ENCODE measurements at regions not wholly inside any gene's neighbourhood (a gene's known extent, or its start where the extent isn't known, plus 50 kb on each side); places are given as distances from the start of the nearest gene placed in this dataset.
"Not testable (repeated sequence)": the region's sequence is repeated elsewhere in the genome, so short reads cannot be mapped to it uniquely, and the experiment has no call there.

- H3K4me3 Mint-ChIP-seq = no peak overlapping the region
- DNase-seq (no peak), ATAC-seq (ENCODE audit: low read depth) (no peak)
- POLR2A ChIA-PET = no interaction called here
- Histone ChIP-seq H3K79me2 (ENCODE audit: control insufficient read depth, insufficient read depth, low read length) (no peaks in the 10 kb centered on the region), H3K27ac (ENCODE audit: low read length in 2 of 2) (no peak overlapping the region), H3K36me3 (replicated peaks in 1 of 2; ENCODE audit: control extremely low read depth in 1 of 2, control insufficient read depth in 1 of 2, extremely low read depth in 1 of 2, insufficient read depth in 2 of 2, low read length in 1 of 2) (no peaks in the 10 kb centered on the region), H3K9me3 (ENCODE audit: control extremely low read depth in 1 of 3, control insufficient read depth in 2 of 3, insufficient read depth in 1 of 3, low read length in 2 of 3) (no peaks in the 10 kb centered on the region), H3K4me3 (ENCODE audit: control extremely low read depth in 1 of 5, extremely low read depth in 1 of 5, insufficient read depth in 1 of 5, low read depth in 2 of 5, low read length in 4 of 5) (no peak overlapping the region), H3K4me2 (replicated peaks; ENCODE audit: low read depth, low read length, poor library complexity, severe bottlenecking) (no peak overlapping the region), H3K4me1 (ENCODE audit: control insufficient read depth in 2 of 2, insufficient read depth in 2 of 2, low read length in 2 of 2) (no peaks in the 10 kb centered on the region), H2AFZ (ENCODE audit: insufficient read depth, low read depth, low read length, poor library complexity, severe bottlenecking) (no peak overlapping the region), H3K9ac (ENCODE audit: low read length) (no peak overlapping the region), H4K20me1 (ENCODE audit: control insufficient read depth, insufficient read depth, low read length, poor library complexity, severe bottlenecking) (no peaks in the 10 kb centered on the region), H3K27me3 (replicated peaks in 1 of 4; ENCODE audit: control extremely low read depth in 1 of 4, control insufficient read depth in 3 of 4, insufficient read depth in 4 of 4, low read length in 3 of 4) (no peaks in the 10 kb centered on the region)
- no peaks in the 10 kb centered on the region for H3K9me3 Mint-ChIP-seq (ENCODE audit: insufficient read depth)
- intact Hi-C loops (cut with micrococcal nuclease) = no loop called here
- CTCF ChIA-PET = no interaction called here
- no CpG with 5 or more reads among the region's 2 CpGs for WGBS (ENCODE audit: insufficient coverage)
- TF ChIP-seq CTCF (IDR thresholded peaks at IDR 0.05) (no peak), EZH2 (IDR thresholded peaks at IDR 0.05; ENCODE audit: borderline replicate concordance, insufficient read depth, low read depth, low read length, poor library complexity, severe bottlenecking) (no peak)
- H3K27me3 Mint-ChIP-seq = no peaks in the 10 kb centered on the region
- no peaks in the 10 kb centered on the region for H3K4me1 Mint-ChIP-seq
- H3K27ac Mint-ChIP-seq = no peak overlapping the region
Measured at GRCh38 chr4:104015680-104016079, 295.9 kb upstream of the TACR3 start.

GRCh38 chr4:104010722-104011121 is 290.9 kb upstream of the TACR3 start:
- H3K9ac ChIP-seq (ENCODE audit: low read length) = no peak overlapping the region
- no peak overlapping the region for H2AFZ ChIP-seq (ENCODE audit: insufficient read depth, low read depth, low read length, poor library complexity, severe bottlenecking)
- H3K27me3 Mint-ChIP-seq = no peaks in the 10 kb centered on the region
- no peak overlapping the region for H3K4me3 Mint-ChIP-seq
- DNase-seq = no peak
- TF ChIP-seq CTCF (IDR thresholded peaks at IDR 0.05) (no peak), EZH2 (IDR thresholded peaks at IDR 0.05; ENCODE audit: borderline replicate concordance, insufficient read depth, low read depth, low read length, poor library complexity, severe bottlenecking) (no peak)
- no peak overlapping the region for H3K27ac ChIP-seq (ENCODE audit: low read length in 2 of 2)
- H3K4me2 ChIP-seq (replicated peaks; ENCODE audit: low read depth, low read length, poor library complexity, severe bottlenecking) = no peak overlapping the region
- H4K20me1 ChIP-seq (ENCODE audit: control insufficient read depth, insufficient read depth, low read length, poor library complexity, severe bottlenecking) = no peaks in the 10 kb centered on the region
- H3K79me2 ChIP-seq (ENCODE audit: control insufficient read depth, insufficient read depth, low read length) = no peaks in the 10 kb centered on the region
- H3K9me3 ChIP-seq (ENCODE audit: control extremely low read depth in 1 of 3, control insufficient read depth in 2 of 3, insufficient read depth in 1 of 3, low read length in 2 of 3) = no peaks in the 10 kb centered on the region
- intact Hi-C loops (cut with micrococcal nuclease) = no loop called here
- no peaks in the 10 kb centered on the region for H3K27me3 ChIP-seq (replicated peaks in 1 of 4; ENCODE audit: control extremely low read depth in 1 of 4, control insufficient read depth in 3 of 4, insufficient read depth in 4 of 4, low read length in 3 of 4)
- H3K27ac Mint-ChIP-seq = no peak overlapping the region
- CTCF ChIA-PET = no interaction called here
- no peaks in the 10 kb centered on the region for H3K4me1 ChIP-seq (ENCODE audit: control insufficient read depth in 2 of 2, insufficient read depth in 2 of 2, low read length in 2 of 2)
- no peaks in the 10 kb centered on the region for H3K4me1 Mint-ChIP-seq
- no peaks in the 10 kb centered on the region for H3K36me3 ChIP-seq (replicated peaks in 1 of 2; ENCODE audit: control extremely low read depth in 1 of 2, control insufficient read depth in 1 of 2, extremely low read depth in 1 of 2, insufficient read depth in 2 of 2, low read length in 1 of 2)
- H3K4me3 ChIP-seq (ENCODE audit: control extremely low read depth in 1 of 5, extremely low read depth in 1 of 5, insufficient read depth in 1 of 5, low read depth in 2 of 5, low read length in 4 of 5) = no peak overlapping the region
- ATAC-seq (ENCODE audit: low read depth) = no peak
- peaks cover 7% of the 10 kb centered on the region for H3K9me3 Mint-ChIP-seq (ENCODE audit: insufficient read depth)
- WGBS (ENCODE audit: insufficient coverage) = 81% methylated on average over 2 of the region's 2 CpGs
- POLR2A ChIA-PET = no interaction called here

GRCh38 chr4:104002318-104002717 is 282.5 kb upstream of the TACR3 start:
- H3K27me3 Mint-ChIP-seq; H3K4me3 Mint-ChIP-seq; intact Hi-C loops (cut with micrococcal nuclease); H3K27ac ChIP-seq (ENCODE audit: low read length in 2 of 2); H4K20me1 ChIP-seq (ENCODE audit: control insufficient read depth, insufficient read depth, low read length, poor library complexity, severe bottlenecking); H3K4me1 Mint-ChIP-seq; POLR2A ChIA-PET; H3K36me3 ChIP-seq (replicated peaks in 1 of 2; ENCODE audit: control extremely low read depth in 1 of 2, control insufficient read depth in 1 of 2, extremely low read depth in 1 of 2, insufficient read depth in 2 of 2, low read length in 1 of 2); H3K27me3 ChIP-seq (replicated peaks in 1 of 4; ENCODE audit: control extremely low read depth in 1 of 4, control insufficient read depth in 3 of 4, insufficient read depth in 4 of 4, low read length in 3 of 4); CTCF ChIA-PET; ATAC-seq (ENCODE audit: low read depth); H2AFZ ChIP-seq (ENCODE audit: insufficient read depth, low read depth, low read length, poor library complexity, severe bottlenecking); H3K4me3 ChIP-seq (ENCODE audit: control extremely low read depth in 1 of 5, extremely low read depth in 1 of 5, insufficient read depth in 1 of 5, low read depth in 2 of 5, low read length in 4 of 5); H3K4me1 ChIP-seq (ENCODE audit: control insufficient read depth in 2 of 2, insufficient read depth in 2 of 2, low read length in 2 of 2); H3K27ac Mint-ChIP-seq; H3K9me3 Mint-ChIP-seq (ENCODE audit: insufficient read depth); DNase-seq; H3K79me2 ChIP-seq (ENCODE audit: control insufficient read depth, insufficient read depth, low read length); H3K4me2 ChIP-seq (replicated peaks; ENCODE audit: low read depth, low read length, poor library complexity, severe bottlenecking); H3K9ac ChIP-seq (ENCODE audit: low read length): not testable (repeated sequence)
- WGBS (ENCODE audit: insufficient coverage) = 86% methylated on average over 6 of the region's 6 CpGs
- H3K9me3 ChIP-seq (ENCODE audit: control extremely low read depth in 1 of 3, control insufficient read depth in 2 of 3, insufficient read depth in 1 of 3, low read length in 2 of 3) = peaks cover 0 to 12% (median 2%) of the 10 kb centered on the region in 3 donors

All from B cell (primary cell).